ENCODE measurements at regions not wholly inside any gene's neighbourhood (a gene's known extent, or its start where the extent isn't known, plus 50 kb on each side); places are given as distances from the start of the nearest gene placed in this dataset.

DNA sequence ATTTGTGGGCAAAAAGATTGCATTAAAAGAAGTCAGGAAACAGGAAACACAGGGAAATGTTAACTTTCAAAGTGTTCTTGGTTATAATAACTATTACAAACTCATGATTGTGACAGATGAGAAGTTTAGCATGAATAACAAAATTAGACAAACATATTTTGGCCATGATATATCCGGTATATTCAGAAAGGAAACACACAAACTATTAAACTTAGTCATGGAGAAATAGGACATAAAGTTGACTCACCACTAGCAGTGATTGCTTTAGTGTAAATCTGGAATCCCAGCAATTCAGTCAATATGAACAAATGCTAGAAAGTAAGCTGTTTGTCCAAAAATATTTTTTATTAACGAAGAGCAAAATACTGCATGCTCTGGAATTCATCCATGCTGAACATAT is 1299.9 kb downstream of the C4orf33 start:
- H3K36me3 ChIP-seq (ENCODE audit: control insufficient read depth, insufficient read depth, low read length) = no peaks in the 10 kb centered on the region
- H3K27me3 ChIP-seq (ENCODE audit: control insufficient read depth, insufficient read depth, low read length) = no peaks in the 10 kb centered on the region
- peak; percentile 4 for DNase-seq (ENCODE audit: low read depth)
- H3K4me3 ChIP-seq (ENCODE audit: low read depth, low read length) = no peak overlapping the region
- TF ChIP-seq, protein P1, sequence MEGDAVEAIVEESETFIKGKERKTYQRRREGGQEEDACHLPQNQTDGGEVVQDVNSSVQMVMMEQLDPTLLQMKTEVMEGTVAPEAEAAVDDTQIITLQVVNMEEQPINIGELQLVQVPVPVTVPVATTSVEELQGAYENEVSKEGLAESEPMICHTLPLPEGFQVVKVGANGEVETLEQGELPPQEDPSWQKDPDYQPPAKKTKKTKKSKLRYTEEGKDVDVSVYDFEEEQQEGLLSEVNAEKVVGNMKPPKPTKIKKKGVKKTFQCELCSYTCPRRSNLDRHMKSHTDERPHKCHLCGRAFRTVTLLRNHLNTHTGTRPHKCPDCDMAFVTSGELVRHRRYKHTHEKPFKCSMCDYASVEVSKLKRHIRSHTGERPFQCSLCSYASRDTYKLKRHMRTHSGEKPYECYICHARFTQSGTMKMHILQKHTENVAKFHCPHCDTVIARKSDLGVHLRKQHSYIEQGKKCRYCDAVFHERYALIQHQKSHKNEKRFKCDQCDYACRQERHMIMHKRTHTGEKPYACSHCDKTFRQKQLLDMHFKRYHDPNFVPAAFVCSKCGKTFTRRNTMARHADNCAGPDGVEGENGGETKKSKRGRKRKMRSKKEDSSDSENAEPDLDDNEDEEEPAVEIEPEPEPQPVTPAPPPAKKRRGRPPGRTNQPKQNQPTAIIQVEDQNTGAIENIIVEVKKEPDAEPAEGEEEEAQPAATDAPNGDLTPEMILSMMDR (IDR thresholded peaks at IDR 0.05; ENCODE audit: insufficient read depth, low read length, poor library complexity, severe bottlenecking) = no peak

DNA sequence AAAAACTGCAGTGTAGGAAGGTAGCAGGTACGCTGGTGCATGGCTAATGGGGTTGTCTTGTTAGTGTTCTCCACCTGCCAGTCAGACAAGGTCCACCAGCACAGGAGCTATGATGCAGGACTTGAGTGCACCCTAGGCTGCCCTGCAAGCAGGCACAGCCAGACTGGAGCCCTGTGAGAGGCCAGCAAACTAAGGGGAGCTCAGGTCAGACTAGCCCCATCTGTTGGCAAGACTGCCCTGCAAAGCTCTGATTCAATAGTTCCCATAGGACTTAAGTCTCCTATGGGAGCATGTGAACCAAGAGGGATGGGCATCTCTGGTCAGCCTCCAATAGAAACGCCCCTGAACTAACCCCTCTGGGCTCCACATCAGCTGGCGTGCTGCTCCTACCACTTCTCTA is 1307.3 kb downstream of the C4orf33 start:
- no peak overlapping the region for H3K4me3 ChIP-seq (ENCODE audit: low read depth, low read length)
- TF ChIP-seq, protein P1 (IDR thresholded peaks at IDR 0.05; ENCODE audit: insufficient read depth, low read length, poor library complexity, severe bottlenecking) = no peak
- H3K36me3 ChIP-seq (ENCODE audit: control insufficient read depth, insufficient read depth, low read length) = no peaks in the 10 kb centered on the region
- no peaks in the 10 kb centered on the region for H3K27me3 ChIP-seq (ENCODE audit: control insufficient read depth, insufficient read depth, low read length)
- no peak for DNase-seq (ENCODE audit: low read depth)

DNA sequence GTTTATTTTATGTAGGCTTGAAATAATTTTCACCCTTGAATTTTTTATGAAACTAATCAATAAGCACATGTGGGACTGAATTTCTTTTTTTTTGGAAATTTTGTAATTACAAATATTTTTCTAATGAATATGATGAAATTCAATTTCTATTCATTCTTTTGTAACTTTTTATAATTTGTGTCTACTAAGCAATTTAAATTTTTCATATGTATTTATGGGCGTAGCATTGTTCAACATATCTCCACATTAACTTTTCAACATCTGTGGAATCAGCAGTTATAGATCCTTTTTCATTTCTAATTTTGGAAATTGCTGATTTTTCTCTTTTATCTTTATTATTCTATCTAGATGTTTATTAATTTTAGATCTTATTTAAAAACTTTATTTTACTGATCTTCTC is 1320.3 kb downstream of the C4orf33 start:
- DNase-seq (ENCODE audit: low read depth) = no peak
- H3K27me3 ChIP-seq (ENCODE audit: control insufficient read depth, insufficient read depth, low read length) = no peaks in the 10 kb centered on the region
- H3K36me3 ChIP-seq (ENCODE audit: control insufficient read depth, insufficient read depth, low read length) = no peaks in the 10 kb centered on the region
- no peak overlapping the region for H3K4me3 ChIP-seq (ENCODE audit: low read depth, low read length)
- TF ChIP-seq, protein P1 (IDR thresholded peaks at IDR 0.05; ENCODE audit: insufficient read depth, low read length, poor library complexity, severe bottlenecking) = no peak

DNA sequence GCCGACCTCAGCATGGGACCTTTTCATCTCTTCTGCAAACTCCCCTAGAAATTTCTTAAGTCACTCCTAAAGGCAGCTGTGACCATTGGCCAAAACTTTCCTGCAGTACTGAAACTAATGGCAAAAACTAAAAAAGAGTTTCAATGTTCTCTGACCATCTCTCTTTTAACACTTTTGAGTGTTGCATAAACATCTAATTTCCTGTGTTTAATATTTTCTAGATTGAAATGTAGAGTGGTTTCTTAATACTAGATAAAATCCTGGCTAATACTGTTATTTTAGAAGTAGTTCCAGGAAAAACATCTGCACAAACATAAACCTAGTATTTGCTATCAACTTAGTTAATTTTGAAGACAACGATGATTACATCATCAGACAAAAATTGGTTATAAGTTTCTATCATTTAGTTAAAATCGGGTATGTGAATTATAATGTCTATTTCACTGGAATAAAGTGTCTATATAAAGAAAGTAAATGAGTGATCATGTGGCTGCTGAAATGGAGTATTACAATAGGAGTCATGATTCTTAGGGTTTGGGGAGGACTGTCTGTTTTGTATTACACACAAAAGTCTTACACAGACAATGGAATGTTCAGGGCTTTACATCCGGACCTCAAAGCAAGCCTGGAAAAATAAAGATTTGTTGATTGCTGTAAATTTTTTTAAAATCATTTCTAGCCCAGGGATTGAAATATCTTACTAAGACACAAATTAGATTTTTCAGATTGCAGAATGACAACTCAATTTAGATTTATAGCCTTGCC is 1323.4 kb downstream of the C4orf33 start:
- Histone ChIP-seq H3K27me3 (ENCODE audit: control insufficient read depth, insufficient read depth, low read length) (no peaks in the 10 kb centered on the region), H3K4me3 (ENCODE audit: low read depth, low read length) (no peak overlapping the region), H3K36me3 (ENCODE audit: control insufficient read depth, insufficient read depth, low read length) (no peaks in the 10 kb centered on the region)
- no peak for DNase-seq (ENCODE audit: low read depth)
- TF ChIP-seq, protein P1 (IDR thresholded peaks at IDR 0.05; ENCODE audit: insufficient read depth, low read length, poor library complexity, severe bottlenecking) = no peak

DNA sequence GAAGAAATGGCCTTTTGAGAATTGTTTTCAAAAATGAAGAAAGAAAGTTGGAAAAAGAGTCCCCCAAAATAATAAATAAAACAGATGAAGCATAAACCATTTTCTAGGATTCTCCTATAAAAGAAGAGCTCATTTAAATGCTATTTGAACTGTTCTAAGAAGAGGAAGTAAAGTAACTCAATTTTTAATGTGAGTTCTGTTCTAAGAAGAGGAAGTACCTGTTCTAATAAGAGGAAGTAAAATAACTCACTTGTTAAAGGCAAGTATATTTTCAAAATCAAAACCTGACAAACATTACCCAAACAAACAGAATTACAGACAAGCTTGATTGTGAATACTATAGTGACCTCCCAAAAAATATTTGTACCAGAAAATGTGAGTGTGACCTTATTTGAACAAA is 1326.3 kb downstream of the C4orf33 start:
- Histone ChIP-seq H3K36me3 (ENCODE audit: control insufficient read depth, insufficient read depth, low read length) (no peaks in the 10 kb centered on the region), H3K4me3 (ENCODE audit: low read depth, low read length) (no peak overlapping the region), H3K27me3 (ENCODE audit: control insufficient read depth, insufficient read depth, low read length) (no peaks in the 10 kb centered on the region)
- no peak for DNase-seq (ENCODE audit: low read depth)
- TF ChIP-seq, protein P1 (IDR thresholded peaks at IDR 0.05; ENCODE audit: insufficient read depth, low read length, poor library complexity, severe bottlenecking) = no peak

DNA sequence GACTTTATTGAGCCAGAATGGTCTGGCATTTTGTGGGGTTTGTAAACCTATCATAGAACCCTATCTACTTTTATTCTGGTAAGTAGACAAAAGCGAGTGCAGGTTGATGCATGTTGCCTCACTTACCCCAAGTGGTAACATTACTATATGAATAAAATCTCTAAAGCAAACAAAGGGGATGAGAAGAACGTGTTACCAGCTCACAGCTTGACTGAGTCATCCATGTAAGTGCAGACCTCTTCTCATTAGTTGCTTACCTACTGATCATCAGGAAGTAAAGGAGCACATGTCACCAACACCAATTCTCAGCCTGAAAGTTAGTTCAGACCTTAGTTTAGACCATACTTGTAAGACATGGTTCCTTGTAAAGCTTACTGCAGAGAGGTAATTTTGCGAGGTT is 1328.3 kb downstream of the C4orf33 start:
- no peaks in the 10 kb centered on the region for H3K36me3 ChIP-seq (ENCODE audit: control insufficient read depth, insufficient read depth, low read length)
- no peak for DNase-seq (ENCODE audit: low read depth)
- TF ChIP-seq, protein P1 (IDR thresholded peaks at IDR 0.05; ENCODE audit: insufficient read depth, low read length, poor library complexity, severe bottlenecking) = no peak
- H3K4me3 ChIP-seq (ENCODE audit: low read depth, low read length) = no peak overlapping the region
- H3K27me3 ChIP-seq (ENCODE audit: control insufficient read depth, insufficient read depth, low read length) = no peaks in the 10 kb centered on the region
